B cell (primary cell): ENCODE measurements at regions not wholly inside any gene's neighbourhood (a gene's known extent, or its start where the extent isn't known, plus 50 kb on each side); places are given as distances from the start of the nearest gene placed in this dataset. TPM values are rescaled to one million over a fixed set of nuclear protein-coding genes. Genes with fewer than 3 reads are reported as not detected.

ENCODE experiments used
- ATAC-seq: fragments of 200-7000 bp; cut with Tn5 transposase; one replicate; pipeline ENCODE4 v1.10.0; 2021; ENCODE audit warnings: low read depth, mild to moderate bottlenecking, moderate number of reproducible peaks, moderate library complexity
- CTCF ChIA-PET: fragments of 350-600 bp; sonication (Branson Sonifier 250); formaldehyde crosslinking; loops from one replicate; lab custom pipeline; 2021; ENCODE audit warnings: antibody characterized with exemption, inconsistent platforms; lab: Charles Lee
- POLR2A ChIA-PET: fragments of 350-600 bp; sonication (Branson Sonifier 250); formaldehyde crosslinking; loops from one replicate; lab custom pipeline; 2021; ENCODE audit warnings: antibody characterized with exemption; lab: Charles Lee
- DNase-seq: peaks from one replicate; pipeline ENCODE4 v3.0.0; 2013
- H2AFZ ChIP-seq: 2 replicates; pipeline ENCODE4 v1.6.1; 2012; ENCODE audit warnings: mild to moderate bottlenecking, low read depth, low read length; ENCODE audit not compliant: insufficient read depth, poor library complexity, severe bottlenecking
- H3K27ac ChIP-seq, 2 donors: 1 replicate in 1 of 2; 2 replicates in 1 of 2; pipeline ENCODE4 v1.5.1; 2012 to 2013; ENCODE audit warnings: low read length in 2 of 2, mild to moderate bottlenecking in 2 of 2, moderate library complexity in 1 of 2
- H3K27me3 ChIP-seq, 4 experiments: fragments of 200-600 bp in 1 of 4; sonication (generic) in 1 of 4; replicated peaks in 1 of 4; 1 replicate in 2 of 4; 2 replicates in 2 of 4; pipeline versions ENCODE4 v1.6.1 to v1.7.0; 2013 to 2016; ENCODE audit warnings: low read length in 3 of 4, mild to moderate bottlenecking in 2 of 4, mixed read lengths in 1 of 4, moderate library complexity in 1 of 4; ENCODE audit not compliant: insufficient read depth in 4 of 4, control insufficient read depth in 3 of 4; ENCODE audit errors: control extremely low read depth in 1 of 4
- H3K36me3 ChIP-seq, 2 experiments: replicated peaks in 1 of 2; 1 replicate in 1 of 2; 2 replicates in 1 of 2; pipeline versions ENCODE4 v1.6.1 to v1.7.1; 2013; ENCODE audit warnings: low read length in 1 of 2; ENCODE audit not compliant: insufficient read depth in 2 of 2, control insufficient read depth in 1 of 2; ENCODE audit errors: control extremely low read depth in 1 of 2, extremely low read depth in 1 of 2
- H3K4me1 ChIP-seq, 2 donors: fragments of 200-600 bp in 1 of 2; sonication (generic) in 1 of 2; 1 replicate in 1 of 2; 2 replicates in 1 of 2; pipeline versions ENCODE4 v1.5.1 to v1.6.1; 2013 to 2017; ENCODE audit warnings: low read length in 2 of 2; ENCODE audit not compliant: control insufficient read depth in 2 of 2, insufficient read depth in 2 of 2
- H3K4me2 ChIP-seq: replicated peaks from 2 replicates; pipeline ENCODE3; 2012; ENCODE audit warnings: mild to moderate bottlenecking, low read depth, low read length; ENCODE audit not compliant: poor library complexity, severe bottlenecking
- H3K4me3 ChIP-seq, 5 experiments: fragments of 200-600 bp in 1 of 5; sonication (generic) in 1 of 5; 1 replicate in 3 of 5; 2 replicates in 2 of 5; pipeline versions ENCODE4 v1.5.1 to v1.7.0; 2011 to 2016; ENCODE audit warnings: low read length in 4 of 5, mild to moderate bottlenecking in 4 of 5, low read depth in 2 of 5, control low read depth in 1 of 5, moderate library complexity in 1 of 5; ENCODE audit not compliant: insufficient read depth in 1 of 5; ENCODE audit errors: control extremely low read depth in 1 of 5, extremely low read depth in 1 of 5
- H3K79me2 ChIP-seq: fragments of 200-600 bp; sonication (generic); one replicate; pipeline ENCODE4 v1.6.0; 2016; ENCODE audit warnings: low read length; ENCODE audit not compliant: control insufficient read depth, insufficient read depth
- H3K9ac ChIP-seq: fragments of 200-600 bp; sonication (generic); 2 replicates; pipeline ENCODE4 v1.6.1; 2017; ENCODE audit warnings: mild to moderate bottlenecking, low read length, moderate library complexity
- H3K9me3 ChIP-seq, 3 donors: one replicate each; pipeline versions ENCODE4 v1.6.1 to v1.7.1; 2013; ENCODE audit warnings: low read length in 2 of 3; ENCODE audit not compliant: control insufficient read depth in 2 of 3, insufficient read depth in 1 of 3; ENCODE audit errors: control extremely low read depth in 1 of 3
- H4K20me1 ChIP-seq: 2 replicates; pipeline ENCODE4 v1.6.0; 2012; ENCODE audit warnings: mild to moderate bottlenecking, low read length; ENCODE audit not compliant: insufficient read depth, control insufficient read depth, poor library complexity, severe bottlenecking
- H3K27ac Mint-ChIP-seq: one replicate; pipeline ENCODE4 v1.8.0; 2021; ENCODE audit warnings: mixed read lengths
- H3K27me3 Mint-ChIP-seq: one replicate; pipeline ENCODE4 v1.8.0; 2021; ENCODE audit warnings: mixed read lengths
- H3K4me1 Mint-ChIP-seq: one replicate; pipeline ENCODE4 v1.8.0; 2021; ENCODE audit warnings: mixed read lengths
- H3K4me3 Mint-ChIP-seq: one replicate; pipeline ENCODE4 v1.8.0; 2021; ENCODE audit warnings: mixed read lengths
- H3K9me3 Mint-ChIP-seq: one replicate; pipeline ENCODE4 v1.8.0; 2022; ENCODE audit warnings: mixed read lengths; ENCODE audit not compliant: insufficient read depth
- CTCF ChIP-seq: fragments of 200-600 bp; IDR thresholded peaks from one replicate; pipeline ENCODE4 v1.8.0; 2022; ENCODE audit warnings: antibody characterized with exemption, mild to moderate bottlenecking
- EZH2 ChIP-seq: IDR thresholded peaks from 2 replicates; pipeline ENCODE4 v1.6.1; 2012; ENCODE audit warnings: borderline replicate concordance, low read depth, mild to moderate bottlenecking, moderate library complexity, low read length; ENCODE audit not compliant: insufficient read depth, poor library complexity, severe bottlenecking
- WGBS: methylation state at CpG from one replicate; pipeline ENCODE4 v1.1.5; 2013; ENCODE audit warnings: missing lambda C conversion rate; ENCODE audit not compliant: insufficient coverage; 5-methylcytosine and 5-hydroxymethylcytosine counted together
- intact Hi-C: fragments of 100-400 bp; cut with micrococcal nuclease; formaldehyde crosslinking; loops from one replicate; pipeline ENCODE4 v1.10.0; 2022
- small RNA-seq: library from RNA; depleted of rRNA; stranded (forward); fragments of <200 nt; gene quantifications from one replicate; pipeline ENCODE3, GENCODE V24; 2012; ENCODE audit warnings: low replicate concordance, low read depth; ENCODE audit not compliant: insufficient read length

DNA sequence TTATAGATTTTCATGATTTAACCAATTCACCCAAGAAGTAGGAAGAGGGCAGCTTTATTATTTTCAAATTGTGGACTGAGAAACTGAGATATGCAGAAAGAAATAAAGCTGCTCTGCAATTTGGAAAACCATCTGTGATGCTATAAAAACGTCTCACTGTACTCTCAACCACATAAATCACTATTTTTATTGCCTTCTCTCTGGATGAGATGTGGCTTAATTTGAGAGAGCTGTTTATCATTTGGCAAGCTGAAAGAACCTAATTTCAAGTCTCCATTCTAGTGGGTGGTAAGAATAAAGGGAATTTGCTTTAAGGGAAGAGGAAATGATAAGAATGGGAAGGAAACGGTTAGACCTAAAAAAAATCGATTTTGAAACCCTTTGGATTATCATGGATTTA is 49.9 kb upstream of the CYP1B1 start:
- H4K20me1 ChIP-seq = no peaks in the 10 kb centered on the region
- no peak for ATAC-seq
- no peaks in the 10 kb centered on the region for H3K27me3 Mint-ChIP-seq
- H2AFZ ChIP-seq = no peak overlapping the region
- no peaks in the 10 kb centered on the region for H3K27me3 ChIP-seq
- no peak overlapping the region for H3K27ac Mint-ChIP-seq
- no peak overlapping the region for H3K9ac ChIP-seq
- peaks cover 0 to 6% of the 10 kb centered on the region in 2 donors for H3K4me1 ChIP-seq
- peaks cover 22% of the 10 kb centered on the region for H3K4me1 Mint-ChIP-seq
- H3K27ac ChIP-seq = no peak overlapping the region
- H3K4me3 ChIP-seq = no peak overlapping the region
- H3K36me3 ChIP-seq = no peaks in the 10 kb centered on the region
- no peak for TF ChIP-seq CTCF
- no peak for TF ChIP-seq EZH2
- H3K4me3 Mint-ChIP-seq = no peak overlapping the region
- ChIA-PET CTCF (interaction anchor here (1.1 kb wide), 1 partner anchor 10 kb away, joined by 3 read pairs; no protein-coding TSS in a partner anchor), POLR2A (no interaction called here)
- no peaks in the 10 kb centered on the region for H3K79me2 ChIP-seq
- H3K9me3 Mint-ChIP-seq = peaks cover 8% of the 10 kb centered on the region
- no peak for DNase-seq
- intact Hi-C loops = no loop called here
- WGBS = no CpG with 5 or more reads among the region's 3 CpGs
- peaks cover 1 to 11% (median 7%) of the 10 kb centered on the region in 3 donors for H3K9me3 ChIP-seq
- no peak overlapping the region for H3K4me2 ChIP-seq

Small RNA genes in the stretch of these regions (small RNA-seq; reads per million reads assigned to genes)
- gene AC009229.3 (not detected), gene RNU6-951P (not detected)
